H1 (cell line): ENCODE measurements at regions not wholly inside any gene's neighbourhood (a gene's known extent, or its start where the extent isn't known, plus 50 kb on each side); places are given as distances from the start of the nearest gene placed in this dataset.

Experiments
- CTBP2 ChIP-seq: IDR thresholded peaks from 2 replicates; pipeline ENCODE4 v1.7.0; 2011; ENCODE audit warnings: borderline replicate concordance, mild to moderate bottlenecking, moderate library complexity, mixed read lengths, low read length; ENCODE audit not compliant: insufficient read depth, insufficient read length
- JUND ChIP-seq: IDR thresholded peaks from 2 replicates; pipeline ENCODE4 v1.6.1; 2011; ENCODE audit warnings: mild to moderate bottlenecking, improper control_type of control experiment, low read length
- POLR2A ChIP-seq, 2 experiments: IDR thresholded peaks; 1 replicate in 1 of 2; 2 replicates in 1 of 2; pipeline ENCODE4 v1.6.1; 2011; ENCODE audit warnings: low read depth in 2 of 2, low read length in 2 of 2, mild to moderate bottlenecking in 2 of 2; ENCODE audit errors: control extremely low read depth in 1 of 2
- SIN3A ChIP-seq, 2 experiments: IDR thresholded peaks in 1 of 2; conservative IDR thresholded peaks in 1 of 2; 2 replicates each; pipeline ENCODE4 v1.6.1; 2011 to 2012; ENCODE audit warnings: low read length in 2 of 2, improper control_type of control experiment in 1 of 2, low read depth in 1 of 2, mild to moderate bottlenecking in 1 of 2
- SUZ12 ChIP-seq: fragments of 200-600 bp; sonication (generic); IDR thresholded peaks from 2 replicates; pipeline ENCODE4 v1.6.1; 2012; ENCODE audit warnings: mild to moderate bottlenecking, inconsistent platforms, low read length, moderate library complexity, mixed read lengths
- TAF1 ChIP-seq: IDR thresholded peaks from 2 replicates; pipeline ENCODE4 v1.6.1; 2011; ENCODE audit warnings: mild to moderate bottlenecking, low read depth, low read length
- TCF12 ChIP-seq: IDR thresholded peaks from 2 replicates; pipeline ENCODE4 v1.6.1; 2011; ENCODE audit warnings: low read depth, mild to moderate bottlenecking, low read length
- TF ChIP-seq, protein P1 (sequence below), 3 experiments: IDR thresholded peaks; 1 replicate in 2 of 3; 2 replicates in 1 of 3; pipeline versions ENCODE4 v1.5.1 to v1.6.1; 2011; ENCODE audit warnings: low read length in 3 of 3, mild to moderate bottlenecking in 3 of 3, inconsistent platforms in 2 of 3, low read depth in 1 of 3, moderate library complexity in 1 of 3; ENCODE audit not compliant: insufficient read depth in 1 of 3; ENCODE audit errors: control extremely low read depth in 1 of 3
- TF ChIP-seq, protein P2 (sequence below): IDR thresholded peaks from 2 replicates; pipeline ENCODE4 v1.6.1; 2011; ENCODE audit warnings: low read length, improper control_type of control experiment

DNA sequence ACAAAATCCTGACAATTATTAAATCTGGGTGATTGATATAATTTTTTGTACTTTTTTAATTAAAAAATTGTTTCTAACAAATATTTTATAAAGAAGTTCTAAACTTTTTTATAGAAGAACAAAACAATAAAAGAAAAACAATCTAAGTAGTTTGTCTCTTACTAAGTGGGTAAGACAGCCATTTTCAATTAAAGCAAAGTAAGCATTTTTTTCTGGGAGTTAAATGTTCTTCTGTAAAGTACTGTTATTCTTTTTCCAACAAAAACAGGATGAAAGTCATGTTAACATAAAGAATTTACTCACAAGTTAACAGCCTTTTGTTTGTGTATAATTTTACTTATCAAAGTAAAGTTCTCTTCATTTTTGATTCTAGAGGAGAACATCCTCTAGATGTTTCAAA is 1029.9 kb downstream of the JRKL start:
- TF ChIP-seq, protein P1, sequence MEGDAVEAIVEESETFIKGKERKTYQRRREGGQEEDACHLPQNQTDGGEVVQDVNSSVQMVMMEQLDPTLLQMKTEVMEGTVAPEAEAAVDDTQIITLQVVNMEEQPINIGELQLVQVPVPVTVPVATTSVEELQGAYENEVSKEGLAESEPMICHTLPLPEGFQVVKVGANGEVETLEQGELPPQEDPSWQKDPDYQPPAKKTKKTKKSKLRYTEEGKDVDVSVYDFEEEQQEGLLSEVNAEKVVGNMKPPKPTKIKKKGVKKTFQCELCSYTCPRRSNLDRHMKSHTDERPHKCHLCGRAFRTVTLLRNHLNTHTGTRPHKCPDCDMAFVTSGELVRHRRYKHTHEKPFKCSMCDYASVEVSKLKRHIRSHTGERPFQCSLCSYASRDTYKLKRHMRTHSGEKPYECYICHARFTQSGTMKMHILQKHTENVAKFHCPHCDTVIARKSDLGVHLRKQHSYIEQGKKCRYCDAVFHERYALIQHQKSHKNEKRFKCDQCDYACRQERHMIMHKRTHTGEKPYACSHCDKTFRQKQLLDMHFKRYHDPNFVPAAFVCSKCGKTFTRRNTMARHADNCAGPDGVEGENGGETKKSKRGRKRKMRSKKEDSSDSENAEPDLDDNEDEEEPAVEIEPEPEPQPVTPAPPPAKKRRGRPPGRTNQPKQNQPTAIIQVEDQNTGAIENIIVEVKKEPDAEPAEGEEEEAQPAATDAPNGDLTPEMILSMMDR (IDR thresholded peaks at IDR 0.05; ENCODE audit: control extremely low read depth in 1 of 3, insufficient read depth in 1 of 3, low read depth in 1 of 3, low read length in 3 of 3), result no peak
- TF ChIP-seq, protein P2, sequence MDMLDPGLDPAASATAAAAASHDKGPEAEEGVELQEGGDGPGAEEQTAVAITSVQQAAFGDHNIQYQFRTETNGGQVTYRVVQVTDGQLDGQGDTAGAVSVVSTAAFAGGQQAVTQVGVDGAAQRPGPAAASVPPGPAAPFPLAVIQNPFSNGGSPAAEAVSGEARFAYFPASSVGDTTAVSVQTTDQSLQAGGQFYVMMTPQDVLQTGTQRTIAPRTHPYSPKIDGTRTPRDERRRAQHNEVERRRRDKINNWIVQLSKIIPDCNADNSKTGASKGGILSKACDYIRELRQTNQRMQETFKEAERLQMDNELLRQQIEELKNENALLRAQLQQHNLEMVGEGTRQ, result no peak
- TF ChIP-seq POLR2A (IDR thresholded peaks at IDR 0.05; ENCODE audit: control extremely low read depth in 1 of 2, low read depth in 2 of 2, low read length in 2 of 2), result no peak
- no peak for TF ChIP-seq TCF12
- TF ChIP-seq JUND, result no peak
- TF ChIP-seq TAF1, result no peak
- TF ChIP-seq SUZ12, result no peak
- no peak for TF ChIP-seq CTBP2
- TF ChIP-seq SIN3A (conservative IDR thresholded peaks at IDR 0.05 in 1 of 2, IDR thresholded peaks at IDR 0.05 in 1 of 2; ENCODE audit: low read depth in 1 of 2, low read length in 2 of 2), result no peak
